C1 segment of cervical spinal cord (tissue), 14 donors: ENCODE measurements at regions not wholly inside any gene's neighbourhood (a gene's known extent, or its start where the extent isn't known, plus 50 kb on each side); places are given as distances from the start of the nearest gene placed in this dataset.
"Not testable (repeated sequence)": the region's sequence is repeated elsewhere in the genome, so short reads cannot be mapped to it uniquely, and the experiment has no call there.

Experiments
- DNase-seq, 14 donors: peaks; one replicate each; lab custom pipeline; 2025; lab: John Stamatoyannopoulos, UW

DNA sequence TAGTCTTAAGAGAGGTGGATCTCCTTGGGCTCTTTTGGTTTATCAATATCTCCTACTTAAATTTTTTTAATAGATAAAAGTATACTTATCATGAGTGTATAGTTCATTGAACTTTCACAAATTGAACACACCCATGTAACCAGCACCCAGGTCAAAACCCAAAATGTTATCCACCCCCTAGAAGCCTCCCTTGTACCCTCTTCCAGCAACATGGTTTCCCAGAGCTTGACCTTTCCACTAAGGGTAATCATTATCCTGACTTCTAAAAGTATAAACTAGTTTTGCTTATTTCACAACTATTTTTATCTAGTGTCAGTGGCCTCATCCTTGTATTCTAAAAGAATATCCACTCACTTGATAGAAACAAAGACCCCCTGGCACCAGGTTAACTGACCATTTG is 106.8 kb downstream of the MDH1 start:
- DNase-seq: no peak

DNA sequence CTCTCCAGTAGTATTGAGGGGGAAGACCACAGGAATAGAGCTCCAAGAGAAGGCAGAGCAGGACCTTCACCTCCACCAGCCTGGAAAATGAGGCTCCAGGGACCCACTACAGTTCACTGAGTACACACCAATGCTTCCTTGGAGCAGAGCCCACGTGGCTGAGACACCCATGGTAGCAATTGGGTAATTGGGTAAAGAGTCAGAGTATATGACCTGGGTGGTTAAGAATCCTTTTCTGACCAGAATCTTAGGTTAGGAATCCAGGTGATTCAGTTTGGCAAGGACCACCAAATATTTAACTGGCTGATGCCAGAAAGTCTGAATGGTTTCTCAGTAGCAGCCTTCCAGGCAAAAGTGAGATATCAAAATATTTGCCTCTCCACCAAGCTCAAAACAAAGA is 107.7 kb downstream of the MDH1 start:
- DNase-seq: no peak

DNA sequence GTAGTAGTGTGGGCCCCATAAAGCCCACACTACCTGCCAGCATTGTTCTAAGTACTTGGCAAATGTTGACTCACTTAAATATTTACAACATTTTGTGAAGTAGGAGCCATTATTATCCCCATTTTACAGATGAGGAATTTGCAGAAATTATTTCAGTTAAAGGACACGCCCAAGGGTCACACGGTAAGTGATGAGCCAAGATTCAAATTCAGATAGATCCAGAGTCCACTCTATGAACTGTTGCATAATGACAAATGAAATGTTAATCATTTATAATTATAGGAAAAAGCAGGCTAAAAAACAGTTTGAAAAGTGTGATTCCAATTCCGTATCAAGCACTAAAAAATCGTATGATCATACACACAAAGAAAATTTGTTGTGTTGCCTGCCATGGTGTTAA is 108.4 kb downstream of the MDH1 start:
- no peak for DNase-seq

DNA sequence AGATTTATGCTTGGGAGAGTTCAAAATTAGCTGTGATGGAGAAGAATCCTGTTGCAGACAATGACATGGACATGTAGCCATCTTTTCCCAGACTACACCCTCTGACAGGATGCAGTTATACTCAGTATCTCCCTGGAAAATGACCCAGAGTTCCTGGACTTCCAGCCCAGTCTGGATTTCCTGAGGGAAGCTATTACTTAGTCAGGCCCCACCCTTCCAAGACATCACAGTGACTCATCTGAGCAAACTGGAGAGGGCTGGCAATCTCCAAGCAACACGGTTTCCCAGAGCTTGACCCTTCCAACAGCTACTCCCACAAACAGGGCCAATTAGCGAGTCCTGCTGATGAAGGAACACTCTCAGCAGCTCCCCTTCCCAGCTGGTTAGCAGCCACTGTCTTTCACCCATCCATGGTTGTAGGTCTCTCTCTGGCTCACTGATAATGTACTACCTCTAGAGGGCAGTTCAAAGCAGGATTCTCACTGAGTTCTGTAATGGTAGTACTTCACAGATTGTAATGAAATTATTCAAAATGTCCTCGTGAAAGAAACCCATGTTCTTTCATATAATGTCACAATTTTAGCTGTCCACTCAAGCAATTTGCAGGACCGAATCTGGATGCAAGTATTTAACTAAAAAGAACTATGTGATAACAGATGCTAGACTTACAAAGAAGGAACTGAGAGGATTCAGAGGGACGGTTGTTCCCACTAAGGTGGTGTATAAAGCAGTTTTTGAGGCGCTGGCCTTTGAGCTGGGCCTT is 110.2 kb downstream of the MDH1 start:
- DNase-seq: peak in 6 of 14 donors; percentile 2 to 17 (median 6)

DNA sequence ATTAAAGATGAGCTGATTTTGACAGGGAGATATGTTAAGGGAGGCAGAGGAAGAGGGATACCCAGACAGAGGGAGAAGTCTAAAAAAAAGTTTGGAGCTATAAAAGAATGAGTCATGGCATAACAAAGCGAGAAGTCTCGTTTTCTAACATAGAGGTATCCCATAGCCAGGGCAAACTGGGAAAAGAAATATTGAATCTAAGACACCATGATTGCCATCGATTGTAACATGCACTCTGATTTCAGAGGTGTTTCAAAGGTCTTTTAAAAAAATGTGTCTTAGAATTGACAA is 110.7 kb downstream of the MDH1 start:
- no peak for DNase-seq

DNA sequence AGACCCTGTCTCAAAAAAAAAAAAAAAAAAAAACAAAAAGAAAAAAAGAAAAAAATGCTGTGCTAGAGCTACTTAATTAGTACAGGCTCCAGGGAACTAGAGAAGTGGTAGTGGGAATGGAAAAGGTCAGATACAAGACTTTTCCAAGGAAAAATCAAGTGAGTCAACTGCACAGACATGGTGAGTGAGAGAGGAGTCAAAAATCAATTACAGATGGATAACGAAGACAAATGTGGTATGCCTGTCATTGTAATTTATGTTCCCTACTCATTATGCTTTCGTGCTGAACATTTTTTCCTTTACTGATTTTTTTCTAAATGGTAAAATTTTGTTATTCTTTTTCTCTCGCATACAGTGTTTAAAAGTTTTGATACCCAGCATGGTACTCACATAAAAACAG is 111.5 kb downstream of the MDH1 start:
- no peak for DNase-seq

DNA sequence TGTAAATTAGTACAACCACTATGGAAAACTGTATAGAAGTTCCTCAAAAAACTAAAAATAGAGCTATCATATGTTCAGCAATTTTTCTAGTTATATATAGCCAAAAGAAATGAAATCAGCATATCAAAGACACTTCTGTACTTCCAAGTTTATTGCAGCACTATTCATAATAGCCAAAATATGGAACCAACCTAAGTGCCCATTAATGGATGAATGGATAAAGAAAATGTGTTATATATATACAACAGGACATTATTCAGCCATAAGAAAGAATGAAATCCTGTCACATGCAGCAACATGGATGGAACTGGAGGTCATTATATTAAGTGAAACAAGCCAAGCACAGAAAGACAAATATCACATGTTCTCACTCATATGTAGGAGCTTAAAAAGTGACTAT is 112.6 kb downstream of the MDH1 start:
- DNase-seq: no peak

DNA sequence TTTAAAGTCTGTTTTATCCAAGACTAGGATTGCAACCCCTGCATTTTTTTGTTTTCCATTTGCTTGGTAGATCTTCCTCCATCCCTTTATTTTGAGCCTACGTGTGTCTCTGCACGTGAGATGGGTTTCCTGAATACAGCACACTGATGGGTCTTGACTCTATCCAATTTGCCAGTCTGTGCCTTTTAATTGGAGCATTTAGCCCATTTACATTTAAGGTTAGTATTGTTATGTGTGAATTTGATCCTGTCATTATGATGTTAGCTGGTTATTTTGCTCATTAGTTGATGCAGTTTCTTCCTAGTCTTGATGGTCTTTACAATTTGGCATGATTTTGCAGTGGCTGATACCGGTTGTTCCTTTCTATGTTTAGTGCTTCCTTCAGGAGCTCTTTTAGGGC is 117.3 kb downstream of the MDH1 start:
- DNase-seq: not testable (repeated sequence)

DNA sequence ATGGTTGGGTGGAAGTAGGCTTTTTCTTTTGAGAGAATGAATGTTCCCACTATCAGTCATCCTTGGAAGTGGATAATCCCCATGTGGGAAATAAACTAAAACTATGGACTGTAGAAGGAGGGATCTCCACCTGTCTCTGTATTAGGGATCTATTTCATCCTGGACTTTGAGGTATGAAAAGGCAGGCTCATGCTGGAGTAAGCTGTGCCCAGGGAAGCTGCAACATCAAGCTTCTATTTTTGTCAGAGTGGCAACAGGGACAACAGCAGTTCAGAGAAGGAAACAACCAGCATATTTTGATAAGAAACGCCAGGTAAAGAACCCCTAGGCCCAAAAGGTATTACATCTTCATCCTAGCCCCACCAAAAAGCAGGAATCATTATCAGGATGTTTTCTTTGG is 122.0 kb downstream of the MDH1 start:
- DNase-seq: no peak

DNA sequence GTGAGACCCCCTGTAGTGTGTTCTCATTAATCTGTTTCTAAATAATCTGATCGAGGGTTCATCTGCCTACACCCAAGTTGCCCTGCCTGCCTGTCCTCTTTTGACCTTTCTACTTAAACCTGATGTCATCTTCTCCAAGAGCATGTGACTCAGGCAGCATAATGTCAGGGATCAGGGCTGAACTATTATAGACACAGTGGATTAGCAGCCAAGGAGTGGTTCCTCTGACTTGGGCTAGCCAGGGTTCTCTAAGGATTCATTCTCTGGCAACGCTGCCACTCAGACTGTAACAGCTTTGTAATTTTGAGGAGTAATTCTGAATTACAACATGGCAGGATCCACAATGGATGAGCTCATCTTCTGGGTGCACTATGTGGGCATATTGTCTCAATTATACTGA is 124.0 kb downstream of the MDH1 start:
- DNase-seq: no peak

DNA sequence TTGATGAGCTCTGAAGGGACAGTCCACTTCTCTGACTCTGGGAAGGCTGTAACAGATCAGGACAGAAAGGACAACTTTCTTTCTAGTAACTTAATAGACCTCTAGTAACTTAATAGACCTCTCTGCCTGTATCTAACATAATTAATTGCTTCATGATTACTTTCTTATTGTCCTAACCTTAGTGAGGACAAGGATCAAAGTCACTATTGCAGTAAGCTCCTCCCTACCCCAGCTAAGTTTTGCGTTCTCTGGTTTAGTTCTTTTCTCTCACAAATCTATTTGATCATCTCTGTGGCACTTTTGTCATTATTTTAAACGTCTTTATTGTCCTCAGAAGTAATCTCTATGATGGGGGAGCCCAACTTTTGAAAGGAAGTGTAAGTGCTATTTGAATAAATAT is 125.5 kb upstream of the UGP2 start:
- no peak for DNase-seq

DNA sequence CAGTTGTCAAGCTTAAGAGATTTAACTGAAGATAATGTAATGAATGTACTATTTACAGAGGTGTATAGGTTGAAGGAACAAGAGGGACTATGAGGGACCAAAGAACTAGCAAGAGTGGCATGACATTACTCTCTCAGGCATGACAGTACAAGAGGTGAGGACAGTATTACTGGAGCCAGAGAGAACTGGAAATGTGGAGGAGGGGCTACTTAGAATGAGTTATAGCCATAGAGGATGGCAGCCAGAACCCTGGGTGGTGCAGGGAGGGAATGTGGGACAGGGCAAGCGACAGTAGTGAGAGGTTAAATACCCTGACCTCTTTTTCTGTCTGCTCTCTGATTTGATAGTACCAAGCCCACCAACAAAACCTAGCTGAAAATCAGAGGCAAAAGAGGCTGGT is 122.6 kb upstream of the UGP2 start:
- DNase-seq: no peak

DNA sequence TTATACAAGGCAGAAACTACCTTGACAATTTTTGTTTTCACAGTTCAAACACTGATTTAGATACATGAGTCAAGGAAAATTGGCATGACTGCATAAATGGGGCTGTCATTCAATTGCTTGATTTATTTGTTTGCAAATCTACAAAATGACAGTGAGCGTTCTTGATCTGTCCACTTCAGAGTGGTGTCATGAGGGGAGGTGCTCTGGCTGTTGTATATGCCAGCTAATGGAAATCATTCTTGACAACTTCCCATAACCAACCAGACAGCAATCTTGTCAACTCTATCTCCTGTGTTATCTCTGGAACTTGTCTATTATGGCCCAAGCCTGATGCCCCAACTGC is 120.6 kb upstream of the UGP2 start:
- no peak for DNase-seq

DNA sequence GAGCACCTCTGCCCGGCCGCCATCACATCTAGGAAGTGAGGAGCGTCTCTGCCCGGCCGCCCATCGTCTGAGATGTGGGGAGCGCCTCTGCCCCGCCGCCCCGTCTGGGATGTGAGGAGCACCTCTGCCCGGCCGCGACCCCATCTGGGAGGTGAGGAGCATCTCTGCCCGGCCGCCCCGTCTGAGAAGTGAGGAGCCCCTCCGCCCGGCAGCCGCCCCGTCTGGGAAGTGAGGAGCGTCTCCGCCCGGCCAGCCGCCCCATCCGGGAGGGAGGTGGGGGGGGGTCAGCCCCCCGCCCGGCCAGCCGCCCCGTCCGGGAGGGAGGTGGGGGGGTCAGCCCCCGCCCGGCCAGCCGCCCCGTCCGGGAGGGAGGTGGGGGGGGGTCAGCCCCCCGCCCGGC is 119.4 kb upstream of the UGP2 start:
- not testable (repeated sequence) for DNase-seq

DNA sequence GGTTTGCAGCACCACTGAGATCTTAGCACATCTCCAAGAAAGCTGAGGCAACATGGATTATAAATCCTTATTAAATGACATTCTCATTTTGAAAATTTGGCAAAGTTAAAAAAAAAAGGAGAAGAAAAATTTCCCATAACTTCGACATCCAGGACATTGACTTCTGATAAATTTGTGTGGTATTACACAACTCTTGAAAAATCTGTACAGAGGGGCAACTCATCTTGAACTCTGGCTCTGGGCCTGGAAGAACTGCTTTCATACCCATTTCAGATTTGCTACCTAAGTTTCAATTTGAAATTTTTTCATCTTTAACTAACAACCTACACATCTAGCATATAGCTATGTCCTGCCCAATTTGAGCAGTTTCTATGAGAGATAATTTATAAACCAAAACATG is 118.0 kb upstream of the UGP2 start:
- no peak for DNase-seq

DNA sequence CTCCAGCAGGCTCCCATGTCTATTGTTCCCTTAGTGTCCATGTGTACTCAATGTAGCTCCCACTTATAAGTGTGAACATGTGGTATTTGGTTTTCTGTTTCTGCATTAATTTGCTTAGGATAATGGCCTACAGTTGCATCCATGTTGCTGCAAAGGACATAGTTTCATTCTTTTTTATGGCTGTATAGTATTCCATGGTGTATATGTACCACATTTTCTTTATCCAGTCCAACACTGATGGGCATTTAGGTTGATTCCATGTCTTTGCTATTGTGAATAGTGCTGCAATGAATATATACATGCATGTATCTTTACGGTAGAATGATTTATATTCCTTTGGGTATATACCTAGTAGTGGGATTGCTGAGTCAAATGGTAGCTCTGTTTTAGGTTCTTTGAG is 116.5 kb upstream of the UGP2 start:
- not testable (repeated sequence) for DNase-seq

DNA sequence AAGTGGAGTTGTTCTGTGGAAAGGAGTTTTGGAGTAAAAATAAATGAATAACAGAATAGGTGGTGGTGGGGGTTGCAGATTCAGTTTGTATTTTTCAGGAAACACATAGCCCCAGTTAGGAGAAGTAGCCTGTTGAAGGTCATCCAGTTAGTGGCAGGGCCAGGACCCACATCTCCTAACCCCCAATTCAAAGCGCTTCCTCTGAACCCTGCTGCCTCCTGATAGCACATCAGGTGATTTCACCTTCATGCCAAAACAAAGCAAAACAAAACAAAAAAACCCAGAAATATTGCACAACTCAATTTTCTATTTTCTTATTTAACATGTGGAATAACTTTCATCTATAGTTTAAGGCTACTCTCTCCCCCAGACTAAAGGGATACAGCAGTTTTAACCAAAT is 112.3 kb upstream of the UGP2 start:
- no peak for DNase-seq

DNA sequence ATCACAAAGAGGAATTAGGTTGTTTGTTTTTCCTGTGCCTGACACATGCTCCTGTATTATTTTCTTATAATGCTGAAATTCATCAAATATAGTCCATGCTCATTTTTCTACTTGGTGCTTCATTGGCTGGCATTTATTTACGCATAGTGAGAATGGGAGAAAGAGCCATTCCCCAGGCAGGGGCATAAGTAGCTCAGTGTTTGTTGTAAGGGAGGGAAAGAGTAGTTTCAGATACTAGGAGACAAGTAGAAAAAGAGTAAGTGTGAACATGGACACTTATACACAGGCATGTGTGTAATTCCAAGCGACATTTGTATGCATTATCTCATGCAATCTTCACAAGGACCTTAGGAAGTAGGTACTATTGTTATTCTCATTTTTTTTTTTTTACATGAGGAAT is 111.9 kb upstream of the UGP2 start:
- DNase-seq: no peak

DNA sequence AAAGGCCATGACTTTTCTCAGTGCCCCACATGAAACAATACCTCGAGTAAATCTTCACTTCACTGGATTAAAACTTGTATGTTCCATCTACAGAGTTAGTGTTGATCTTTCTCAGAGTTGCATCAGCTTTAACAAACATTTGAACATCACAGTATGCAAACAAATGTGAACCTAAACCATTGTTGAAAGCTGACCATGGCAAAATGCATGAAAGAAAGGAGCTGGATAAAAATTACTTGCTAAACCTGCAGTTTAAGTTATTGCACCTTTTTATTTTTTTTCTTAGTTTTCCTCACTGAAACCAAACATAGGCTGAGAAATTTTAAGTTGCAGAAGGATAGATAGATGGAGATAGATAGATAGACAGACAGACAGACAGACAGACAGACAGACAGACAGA is 107.2 kb upstream of the UGP2 start:
- DNase-seq: no peak

DNA sequence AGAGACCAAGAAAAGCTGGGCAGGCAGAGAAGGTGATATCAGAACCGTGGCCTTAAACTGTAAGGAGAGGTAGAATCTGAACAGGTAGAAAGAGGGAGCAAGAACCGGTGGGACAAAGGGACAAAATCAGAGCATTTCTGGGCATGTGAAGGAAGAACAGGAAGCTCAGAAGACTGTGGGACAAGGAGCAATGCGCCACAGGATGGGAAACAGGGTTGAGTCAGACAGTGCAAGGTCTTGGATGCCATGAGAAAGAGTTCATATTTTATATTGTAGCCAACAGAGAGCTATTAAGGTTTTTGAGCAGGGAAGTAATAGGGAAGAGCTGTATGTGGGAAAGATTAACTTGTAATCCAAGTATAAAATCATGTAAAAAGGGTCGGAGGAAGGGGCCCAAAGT is 106.4 kb upstream of the UGP2 start:
- no peak for DNase-seq

DNA sequence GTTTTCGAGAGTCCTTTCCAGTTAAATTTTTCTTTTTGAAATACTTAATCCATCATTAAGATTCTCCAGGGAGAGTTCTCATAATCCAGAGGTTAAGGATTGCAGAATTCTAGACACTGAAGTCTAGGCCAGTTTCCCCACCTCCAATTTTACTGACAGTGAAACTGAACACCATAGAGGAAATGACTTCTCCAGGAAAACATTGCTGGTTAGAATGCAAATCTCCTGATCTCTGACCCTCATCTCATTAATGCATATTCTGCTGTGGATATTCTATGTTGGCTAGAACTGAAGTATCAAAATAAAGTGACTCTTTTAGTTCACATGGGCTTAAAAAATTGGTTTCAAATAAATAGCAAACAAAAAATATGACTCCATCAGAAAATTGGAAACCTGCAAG is 105.8 kb upstream of the UGP2 start:
- no peak for DNase-seq

DNA sequence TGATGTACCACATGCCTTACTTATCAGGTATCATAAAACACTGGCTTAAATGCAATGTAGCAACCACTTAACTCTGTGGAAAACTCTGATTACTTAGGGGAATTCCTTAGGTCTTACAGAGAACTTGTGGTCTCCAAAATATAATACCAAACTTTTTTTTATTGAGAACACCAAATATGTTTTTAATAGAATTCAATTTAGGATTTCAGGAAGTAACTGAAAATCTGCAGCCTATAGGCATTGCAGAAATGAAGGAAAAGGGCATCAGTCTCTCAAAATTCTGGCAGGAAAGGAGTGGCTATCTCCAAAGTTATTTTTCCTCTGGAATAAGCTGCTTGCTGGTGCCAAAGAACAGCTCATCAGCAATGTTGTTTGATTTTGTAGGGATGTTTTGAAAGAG is 105.3 kb upstream of the UGP2 start:
- DNase-seq: no peak

DNA sequence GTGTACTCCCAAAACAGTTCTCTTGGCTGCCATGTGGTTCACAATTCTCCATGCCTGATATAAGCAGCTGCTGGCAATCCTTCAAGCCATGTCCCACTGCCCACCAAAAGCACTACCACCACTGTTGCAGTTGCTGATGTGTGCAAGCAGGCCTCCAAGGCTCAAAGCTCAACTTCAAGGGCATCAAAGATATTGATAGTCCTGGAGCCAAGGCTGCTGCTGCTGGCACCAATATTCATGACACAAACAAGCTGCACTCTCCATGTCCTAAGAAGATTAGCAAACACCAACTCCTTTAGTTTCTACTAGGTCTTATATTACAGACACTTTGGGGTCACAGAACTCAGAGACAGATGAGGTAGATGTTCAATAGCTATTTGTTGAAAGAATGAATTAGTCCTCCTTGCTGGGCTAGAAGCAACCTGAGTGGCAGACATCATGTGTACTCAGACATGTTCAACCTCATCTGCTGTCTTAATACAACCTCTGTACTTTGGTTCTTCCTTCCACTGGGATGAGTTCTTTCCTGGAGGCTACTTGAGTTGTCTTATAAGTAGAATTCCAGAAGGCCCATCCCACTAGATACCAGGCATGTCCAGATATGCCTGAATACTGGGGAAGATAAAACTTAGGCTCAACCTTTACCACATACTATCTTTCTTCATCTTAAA is 104.5 kb upstream of the UGP2 start:
- DNase-seq: no peak

DNA sequence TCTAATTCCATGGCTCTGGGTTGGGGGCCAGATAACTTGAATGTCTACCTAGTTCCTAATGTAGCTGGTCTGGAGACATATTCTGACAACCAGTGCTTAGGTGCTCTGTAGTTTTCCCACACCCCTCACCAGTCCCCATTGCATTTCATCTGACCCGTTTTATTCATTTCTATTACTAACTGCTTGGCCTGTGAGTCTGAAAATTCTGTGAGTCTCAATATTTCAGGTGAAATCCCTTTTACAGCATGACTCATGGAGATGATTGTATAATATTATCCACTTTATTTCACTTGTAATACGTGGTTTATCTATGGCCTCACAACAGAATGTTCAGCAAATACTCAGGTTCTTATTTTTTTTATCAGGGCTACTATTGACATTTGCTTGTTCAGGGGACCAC is 103.7 kb upstream of the UGP2 start:
- DNase-seq: no peak
